K562 (cell line): ENCODE measurements at regions not wholly inside any gene's neighbourhood (a gene's known extent, or its start where the extent isn't known, plus 50 kb on each side); places are given as distances from the start of the nearest gene placed in this dataset.

Experiments
- SAFB ChIP-seq: fragments of 200-400 bp; formaldehyde crosslinking; IDR thresholded peaks from 2 replicates; pipeline ENCODE4 v1.6.1; 2017; ENCODE audit warnings: low read depth, low read length, borderline replicate concordance
- SMC3 ChIP-seq: conservative IDR thresholded peaks from 2 replicates; pipeline ENCODE4 v1.6.1; 2011; ENCODE audit warnings: low read depth, low read length, improper control_type of control experiment; ENCODE audit not compliant: insufficient read depth
- TCF7L2 ChIP-seq: fragments of 150-350 bp; IDR thresholded peaks from 2 replicates; pipeline ENCODE4 v1.6.1; 2016; ENCODE audit warnings: low read depth, mild to moderate bottlenecking, low read length, moderate library complexity
- TF ChIP-seq, protein P1 (sequence below), 2 experiments: fragments of 450-650 bp; IDR thresholded peaks; 2 replicates each; pipeline ENCODE4 v1.6.1; 2018; ENCODE audit warnings: mild to moderate bottlenecking in 2 of 2, low read depth in 1 of 2; ENCODE audit not compliant: partially characterized antibody in 2 of 2

DNA sequence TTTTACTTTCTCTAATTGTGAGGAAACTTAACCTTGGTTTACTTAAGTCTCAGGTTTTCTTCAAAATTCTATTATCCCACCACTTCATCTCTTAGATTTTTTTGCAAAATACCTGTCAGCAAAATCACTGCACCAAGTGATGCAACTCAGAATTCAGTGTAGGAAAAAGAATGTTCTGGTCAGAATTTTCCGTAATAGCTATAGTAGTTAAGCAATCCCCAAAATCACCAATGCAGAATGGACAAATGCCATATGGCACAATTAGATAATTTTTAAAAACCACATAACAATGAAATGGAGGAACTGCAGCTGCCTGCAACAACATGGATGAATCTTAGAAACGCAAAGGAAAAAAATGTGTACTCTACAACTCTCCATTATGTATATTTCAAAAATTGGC lies 373.1 kb downstream of the NAF1 start:
- TF ChIP-seq SAFB (no peak), SMC3 (no peak), TCF7L2 (no peak)
- TF ChIP-seq, protein P1, sequence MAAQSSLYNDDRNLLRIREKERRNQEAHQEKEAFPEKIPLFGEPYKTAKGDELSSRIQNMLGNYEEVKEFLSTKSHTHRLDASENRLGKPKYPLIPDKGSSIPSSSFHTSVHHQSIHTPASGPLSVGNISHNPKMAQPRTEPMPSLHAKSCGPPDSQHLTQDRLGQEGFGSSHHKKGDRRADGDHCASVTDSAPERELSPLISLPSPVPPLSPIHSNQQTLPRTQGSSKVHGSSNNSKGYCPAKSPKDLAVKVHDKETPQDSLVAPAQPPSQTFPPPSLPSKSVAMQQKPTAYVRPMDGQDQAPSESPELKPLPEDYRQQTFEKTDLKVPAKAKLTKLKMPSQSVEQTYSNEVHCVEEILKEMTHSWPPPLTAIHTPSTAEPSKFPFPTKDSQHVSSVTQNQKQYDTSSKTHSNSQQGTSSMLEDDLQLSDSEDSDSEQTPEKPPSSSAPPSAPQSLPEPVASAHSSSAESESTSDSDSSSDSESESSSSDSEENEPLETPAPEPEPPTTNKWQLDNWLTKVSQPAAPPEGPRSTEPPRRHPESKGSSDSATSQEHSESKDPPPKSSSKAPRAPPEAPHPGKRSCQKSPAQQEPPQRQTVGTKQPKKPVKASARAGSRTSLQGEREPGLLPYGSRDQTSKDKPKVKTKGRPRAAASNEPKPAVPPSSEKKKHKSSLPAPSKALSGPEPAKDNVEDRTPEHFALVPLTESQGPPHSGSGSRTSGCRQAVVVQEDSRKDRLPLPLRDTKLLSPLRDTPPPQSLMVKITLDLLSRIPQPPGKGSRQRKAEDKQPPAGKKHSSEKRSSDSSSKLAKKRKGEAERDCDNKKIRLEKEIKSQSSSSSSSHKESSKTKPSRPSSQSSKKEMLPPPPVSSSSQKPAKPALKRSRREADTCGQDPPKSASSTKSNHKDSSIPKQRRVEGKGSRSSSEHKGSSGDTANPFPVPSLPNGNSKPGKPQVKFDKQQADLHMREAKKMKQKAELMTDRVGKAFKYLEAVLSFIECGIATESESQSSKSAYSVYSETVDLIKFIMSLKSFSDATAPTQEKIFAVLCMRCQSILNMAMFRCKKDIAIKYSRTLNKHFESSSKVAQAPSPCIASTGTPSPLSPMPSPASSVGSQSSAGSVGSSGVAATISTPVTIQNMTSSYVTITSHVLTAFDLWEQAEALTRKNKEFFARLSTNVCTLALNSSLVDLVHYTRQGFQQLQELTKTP (IDR thresholded peaks at IDR 0.05; ENCODE audit: low read depth in 1 of 2, partially characterized antibody in 2 of 2), result no peak
